ENCODE measurements at regions not wholly inside any gene's neighbourhood (a gene's known extent, or its start where the extent isn't known, plus 50 kb on each side); places are given as distances from the start of the nearest gene placed in this dataset.

- Histone ChIP-seq H3K9ac (no peak overlapping the region), H3K27me3 (ENCODE audit: insufficient read depth, low read depth) (no peaks in the 10 kb centered on the region), H3K79me2 (ENCODE audit: insufficient read depth, low read depth) (no peaks in the 10 kb centered on the region), H3K27ac (no peak overlapping the region), H3K4me1 (ENCODE audit: low read depth, poor library complexity, severe bottlenecking) (peaks cover 6% of the 10 kb centered on the region), H4K20me1 (ENCODE audit: insufficient read depth) (no peaks in the 10 kb centered on the region), H2AFZ (ENCODE audit: low read depth) (no peak overlapping the region), H3K4me2 (no peak overlapping the region), H3K36me3 (ENCODE audit: insufficient read depth) (no peaks in the 10 kb centered on the region), H3K4me3 (IDR thresholded peaks at IDR 0.05; ENCODE audit: insufficient read depth, low read depth, low read length) (no peak overlapping the region)
- no peak for TF ChIP-seq CTCF (conservative IDR thresholded peaks at IDR 0.05; ENCODE audit: low read depth, low read length)
These were observed 102.3 kb downstream of the ZNF621 start for GRCh38 chr3:40627095-40627494.

GRCh38 chr3:40628984-40629383, 104.2 kb downstream of the ZNF621 start:
- no peaks in the 10 kb centered on the region for H3K36me3 ChIP-seq (ENCODE audit: insufficient read depth)
- no peak overlapping the region for H2AFZ ChIP-seq (ENCODE audit: low read depth)
- no peaks in the 10 kb centered on the region for H3K4me1 ChIP-seq (ENCODE audit: low read depth, poor library complexity, severe bottlenecking)
- no peaks in the 10 kb centered on the region for H3K27me3 ChIP-seq (ENCODE audit: insufficient read depth, low read depth)
- H4K20me1 ChIP-seq (ENCODE audit: insufficient read depth) = no peaks in the 10 kb centered on the region
- no peak overlapping the region for H3K9ac ChIP-seq
- H3K4me3 ChIP-seq (IDR thresholded peaks at IDR 0.05; ENCODE audit: insufficient read depth, low read depth, low read length) = no peak overlapping the region
- H3K4me2 ChIP-seq = no peak overlapping the region
- no peak overlapping the region for H3K27ac ChIP-seq
- no peaks in the 10 kb centered on the region for H3K79me2 ChIP-seq (ENCODE audit: insufficient read depth, low read depth)
- no peak for TF ChIP-seq CTCF (conservative IDR thresholded peaks at IDR 0.05; ENCODE audit: low read depth, low read length)

GRCh38 chr3:40631341-40631995, 106.7 kb downstream of the ZNF621 start:
- no peaks in the 10 kb centered on the region for H4K20me1 ChIP-seq (ENCODE audit: insufficient read depth)
- no peaks in the 10 kb centered on the region for H3K36me3 ChIP-seq (ENCODE audit: insufficient read depth)
- H2AFZ ChIP-seq (ENCODE audit: low read depth) = no peak overlapping the region
- H3K4me3 ChIP-seq (IDR thresholded peaks at IDR 0.05; ENCODE audit: insufficient read depth, low read depth, low read length) = no peak overlapping the region
- no peak overlapping the region for H3K9ac ChIP-seq
- no peaks in the 10 kb centered on the region for H3K27me3 ChIP-seq (ENCODE audit: insufficient read depth, low read depth)
- H3K79me2 ChIP-seq (ENCODE audit: insufficient read depth, low read depth) = no peaks in the 10 kb centered on the region
- TF ChIP-seq CTCF (conservative IDR thresholded peaks at IDR 0.05; ENCODE audit: low read depth, low read length) = no peak
- no peak overlapping the region for H3K27ac ChIP-seq
- H3K4me2 ChIP-seq = no peak overlapping the region
- H3K4me1 ChIP-seq (ENCODE audit: low read depth, poor library complexity, severe bottlenecking) = no peaks in the 10 kb centered on the region

- no peak overlapping the region for H3K4me2 ChIP-seq
- H3K27ac ChIP-seq = no peak overlapping the region
- no peaks in the 10 kb centered on the region for H3K27me3 ChIP-seq (ENCODE audit: insufficient read depth, low read depth)
- H3K4me3 ChIP-seq (IDR thresholded peaks at IDR 0.05; ENCODE audit: insufficient read depth, low read depth, low read length) = no peak overlapping the region
- no peaks in the 10 kb centered on the region for H4K20me1 ChIP-seq (ENCODE audit: insufficient read depth)
- no peaks in the 10 kb centered on the region for H3K79me2 ChIP-seq (ENCODE audit: insufficient read depth, low read depth)
- H3K9ac ChIP-seq = no peak overlapping the region
- no peaks in the 10 kb centered on the region for H3K4me1 ChIP-seq (ENCODE audit: low read depth, poor library complexity, severe bottlenecking)
- no peak for TF ChIP-seq CTCF (conservative IDR thresholded peaks at IDR 0.05; ENCODE audit: low read depth, low read length)
- no peak overlapping the region for H2AFZ ChIP-seq (ENCODE audit: low read depth)
- H3K36me3 ChIP-seq (ENCODE audit: insufficient read depth) = no peaks in the 10 kb centered on the region
These were observed 113.1 kb downstream of the ZNF621 start for GRCh38 chr3:40637906-40638305.

Measured in KMS-11 (cell line).